GM13977 (cell line): ENCODE measurements at regions not wholly inside any gene's neighbourhood (a gene's known extent, or its start where the extent isn't known, plus 50 kb on each side); places are given as distances from the start of the nearest gene placed in this dataset.

Experiments used
- DNase-seq: peaks from one replicate; pipeline ENCODE4 v3.0.0; 2012; ENCODE audit warnings: low spot score
- CTCF ChIP-seq: IDR thresholded peaks from 2 replicates; pipeline ENCODE4 v1.5.1; 2012; ENCODE audit warnings: mild to moderate bottlenecking, control low read depth; ENCODE audit not compliant: insufficient read depth; ENCODE audit errors: extremely low read depth, missing control alignments
- in situ Hi-C: fragments of 300-500 bp; cut with MboI; formaldehyde crosslinking; loops from one replicate; pipeline ENCODE4 v1.12.0; 2022; ENCODE audit warnings: low sequenced_read_pairs, low pct_unique_long_range_greater_than_20kb, mixed read lengths, inconsistent platforms; ENCODE audit not compliant: unreplicated experiment

DNA sequence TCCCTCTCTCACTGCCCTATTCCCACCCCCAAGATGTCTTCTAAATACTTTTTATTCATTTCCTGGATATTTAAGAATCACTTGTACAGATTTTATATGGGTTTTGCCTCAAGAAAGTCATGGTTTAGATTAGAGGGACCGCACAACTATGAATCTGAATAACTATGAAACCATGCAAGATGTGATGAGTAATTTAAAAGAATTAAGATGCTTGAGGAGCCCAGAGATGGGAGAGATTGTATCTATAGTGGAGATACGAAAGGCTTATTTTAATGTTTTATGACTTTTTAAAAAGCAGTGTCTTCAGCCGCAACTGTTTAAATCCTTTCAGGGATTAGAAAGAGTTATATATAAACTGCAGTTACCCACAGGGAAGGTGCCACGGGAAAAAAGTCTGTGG, 324.1 kb downstream of the LPIN1 start:
- in situ Hi-C loops = no loop called here
- DNase-seq = no peak
- no peak for TF ChIP-seq CTCF

DNA sequence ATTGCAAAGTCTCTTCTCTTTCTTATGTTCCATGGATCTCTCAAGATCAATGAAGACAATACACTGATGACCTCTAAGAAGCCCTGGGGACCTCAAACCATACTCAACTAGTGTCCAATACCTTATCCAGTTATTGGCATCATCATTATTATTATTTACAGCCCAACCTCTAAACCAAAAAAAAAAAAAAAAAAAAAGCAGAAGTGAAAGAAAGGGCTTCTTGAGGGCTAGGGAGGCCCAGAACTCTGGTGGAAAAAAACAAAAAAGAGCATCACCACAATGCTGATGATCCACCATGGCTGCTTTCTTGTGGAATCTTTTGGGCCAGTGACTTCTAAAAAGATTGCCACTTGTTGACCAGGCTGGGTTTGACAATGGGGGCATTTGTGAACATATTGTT, 324.9 kb downstream of the LPIN1 start:
- in situ Hi-C loops = no loop called here
- TF ChIP-seq CTCF = no peak
- peak; percentile 52 for DNase-seq

DNA sequence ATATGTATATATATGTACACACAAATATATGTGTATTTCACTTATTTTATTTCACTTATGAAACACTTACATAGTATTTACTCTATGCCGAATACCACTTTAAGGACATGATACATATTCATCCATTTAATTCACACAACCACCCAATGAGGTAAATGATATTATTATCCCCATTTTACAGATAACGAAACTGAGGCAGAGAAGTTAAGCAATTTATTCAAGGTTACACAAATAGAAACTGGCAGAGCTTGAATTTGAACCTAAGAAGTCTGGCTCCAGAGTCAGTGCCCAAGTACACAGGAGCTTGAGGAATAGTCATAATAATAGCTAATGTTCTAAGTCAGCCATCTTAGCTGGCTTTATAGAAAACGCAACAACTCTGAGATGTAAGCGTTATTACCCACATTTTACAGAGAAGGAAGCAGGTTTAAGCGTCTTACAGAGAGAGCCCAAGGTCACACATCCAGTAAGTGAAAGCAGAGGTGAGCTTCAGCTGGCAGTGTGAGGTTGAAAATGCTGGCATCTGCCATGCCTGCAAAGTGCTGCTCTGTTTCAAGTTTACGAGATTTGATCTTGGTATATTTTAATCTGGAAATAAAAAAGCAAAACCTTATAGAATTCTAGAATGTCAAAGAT, 326.9 kb downstream of the LPIN1 start:
- no peak for TF ChIP-seq CTCF
- no peak for DNase-seq
- in situ Hi-C loops = no loop called here

GRCh38 chr2:12074126-12074844, 327.9 kb downstream of the LPIN1 start:
- TF ChIP-seq CTCF = no peak
- in situ Hi-C loops = no loop called here
- no peak for DNase-seq

DNA sequence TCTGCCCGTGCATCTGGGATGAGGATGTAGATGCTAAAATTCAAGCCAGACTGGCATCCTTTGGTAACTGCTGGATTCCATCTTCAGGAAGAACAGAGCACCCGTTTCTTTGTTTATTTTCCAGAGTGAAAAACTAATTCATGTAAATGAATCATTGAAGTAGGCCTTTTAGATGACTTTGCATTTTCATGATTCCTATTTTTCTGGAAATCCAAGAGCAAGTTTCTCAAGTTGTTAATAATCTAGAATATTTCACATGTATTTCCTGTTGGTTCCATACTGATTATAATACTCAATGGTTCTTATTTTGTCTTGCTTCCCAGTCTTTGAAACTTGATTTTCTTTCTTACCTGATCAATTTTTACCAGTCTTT, 328.4 kb downstream of the LPIN1 start:
- no peak for DNase-seq
- in situ Hi-C loops = no loop called here
- TF ChIP-seq CTCF = no peak

GRCh38 chr2:12075603-12076002, 329.2 kb downstream of the LPIN1 start:
- no peak for DNase-seq
- no peak for TF ChIP-seq CTCF
- in situ Hi-C loops = no loop called here
